HG02870 (cell line): ENCODE measurements at regions not wholly inside any gene's neighbourhood (a gene's known extent, or its start where the extent isn't known, plus 50 kb on each side); places are given as distances from the start of the nearest gene placed in this dataset.
"Not testable (repeated sequence)": the region's sequence is repeated elsewhere in the genome, so short reads cannot be mapped to it uniquely, and the experiment has no call there.

Source experiments
- ATAC-seq: cut with Tn5 transposase; IDR thresholded peaks from one replicate; pipeline ENCODE4 v1.9.1; 2021; ENCODE audit warnings: mild to moderate bottlenecking, moderate library complexity; ENCODE audit not compliant: unreplicated experiment

DNA sequence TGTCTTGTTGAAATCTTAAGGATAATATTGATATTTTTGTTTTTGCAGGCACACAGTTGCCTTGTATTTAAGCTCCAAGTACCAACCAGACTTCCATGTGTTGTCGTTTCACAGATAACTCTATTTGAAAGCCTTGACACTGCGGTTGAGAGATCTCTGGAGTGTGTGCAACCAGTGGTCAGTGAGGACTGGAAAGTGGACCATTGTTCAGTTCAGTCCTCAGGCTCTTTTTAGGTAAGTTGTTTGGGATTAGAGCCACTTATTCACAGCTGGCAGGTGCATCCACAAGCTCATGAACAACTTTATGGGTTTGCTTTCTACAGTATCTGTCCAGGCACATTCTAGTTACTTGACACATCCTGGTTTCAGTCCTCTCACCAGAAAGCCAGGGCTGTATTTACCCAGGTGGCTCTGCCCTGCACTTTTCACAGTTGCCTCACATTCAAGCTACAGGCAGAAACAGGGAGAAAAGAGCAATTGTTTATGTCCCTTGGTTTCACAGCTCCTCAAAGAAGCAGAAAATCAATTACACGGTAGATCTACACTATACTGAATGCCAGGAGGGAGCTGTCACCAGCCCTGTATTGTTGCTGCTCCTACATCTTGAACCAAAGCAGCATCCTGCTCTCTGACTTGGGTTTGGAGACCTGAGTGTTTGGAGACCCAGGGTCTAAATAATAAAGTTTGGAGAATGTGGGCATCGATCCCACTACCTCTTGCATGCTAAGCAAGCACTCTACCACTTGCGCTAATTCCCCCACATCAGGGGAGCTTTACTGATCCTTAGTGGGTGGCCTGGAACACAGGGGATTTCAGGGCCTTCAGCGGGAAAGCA is 543.3 kb downstream of the PRIM2 start:
- not testable (repeated sequence) for ATAC-seq

DNA sequence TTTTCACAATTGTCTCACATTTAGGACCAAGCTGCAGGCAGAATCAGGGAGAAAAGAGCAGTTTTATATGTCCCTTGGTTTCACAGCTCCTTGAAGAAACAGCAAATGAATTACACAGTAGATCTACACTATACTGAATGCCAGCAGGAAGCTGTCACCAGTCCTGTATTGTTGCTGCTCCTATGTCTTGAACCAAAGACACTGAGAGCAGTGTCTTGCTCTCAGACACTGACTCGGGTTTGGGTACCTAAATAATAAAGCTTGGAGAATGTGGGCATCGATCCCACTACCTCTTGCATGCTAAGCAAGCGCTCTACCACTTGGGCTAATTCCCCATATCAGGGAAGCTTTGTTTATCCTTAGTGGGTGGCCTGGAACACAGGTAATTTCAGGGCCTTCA is 552.7 kb downstream of the PRIM2 start:
- not testable (repeated sequence) for ATAC-seq

DNA sequence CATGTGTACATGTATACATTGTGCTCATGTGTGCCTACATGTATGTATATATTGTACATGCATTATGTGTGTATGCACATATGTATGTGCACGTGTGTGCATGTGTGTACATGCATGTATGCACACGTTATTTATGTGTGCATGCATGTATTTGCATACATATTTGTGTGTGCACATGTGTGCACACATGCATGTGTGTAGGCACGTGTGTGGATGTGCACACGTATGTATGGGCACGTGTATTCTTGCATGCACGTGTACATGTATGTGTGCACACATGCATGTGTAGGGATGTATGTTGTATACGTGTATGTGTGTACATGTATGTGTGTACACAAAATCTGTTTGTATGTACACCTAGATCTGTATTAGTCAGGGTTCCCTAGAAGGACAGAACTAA is 556.0 kb downstream of the PRIM2 start:
- not testable (repeated sequence) for ATAC-seq

DNA sequence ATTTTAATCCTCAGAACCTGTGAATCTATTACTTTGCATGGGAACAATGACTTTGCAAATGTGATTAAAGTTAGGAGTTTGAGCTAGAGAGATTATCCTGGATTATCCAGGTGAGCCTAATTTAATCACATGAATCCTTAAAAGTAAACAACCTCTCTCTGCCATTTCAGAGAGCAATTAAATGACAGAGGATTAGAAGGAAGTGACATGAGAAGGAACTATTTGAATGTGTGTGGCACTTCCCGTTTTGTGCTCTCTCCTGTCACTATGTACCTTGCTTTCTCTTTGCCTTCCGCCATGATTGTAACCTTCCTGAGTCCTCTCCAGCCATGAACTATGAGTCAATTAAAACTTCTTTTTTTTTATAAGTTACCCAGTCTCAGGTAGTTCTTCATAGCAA is 559.2 kb downstream of the PRIM2 start:
- not testable (repeated sequence) for ATAC-seq

DNA sequence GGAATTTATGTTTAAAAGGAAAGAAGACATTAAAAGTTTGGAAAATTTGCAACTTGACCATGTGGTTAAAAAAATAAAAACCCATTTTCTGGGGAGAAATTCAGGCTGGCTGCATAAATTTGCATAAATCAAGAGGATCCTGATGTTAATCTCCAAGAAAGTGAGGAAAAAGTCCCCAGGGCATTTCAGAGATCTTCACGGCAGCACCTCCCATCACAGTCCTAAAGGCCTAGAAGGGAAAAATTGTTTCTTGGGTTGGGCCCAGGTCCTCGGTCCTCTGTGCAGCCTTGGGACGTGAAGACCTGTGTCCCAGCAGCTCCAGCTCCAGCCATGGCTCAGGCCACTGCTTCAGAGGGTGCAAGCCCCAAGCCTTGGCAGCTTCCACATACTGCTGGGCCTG is 560.3 kb downstream of the PRIM2 start:
- ATAC-seq: not testable (repeated sequence)

DNA sequence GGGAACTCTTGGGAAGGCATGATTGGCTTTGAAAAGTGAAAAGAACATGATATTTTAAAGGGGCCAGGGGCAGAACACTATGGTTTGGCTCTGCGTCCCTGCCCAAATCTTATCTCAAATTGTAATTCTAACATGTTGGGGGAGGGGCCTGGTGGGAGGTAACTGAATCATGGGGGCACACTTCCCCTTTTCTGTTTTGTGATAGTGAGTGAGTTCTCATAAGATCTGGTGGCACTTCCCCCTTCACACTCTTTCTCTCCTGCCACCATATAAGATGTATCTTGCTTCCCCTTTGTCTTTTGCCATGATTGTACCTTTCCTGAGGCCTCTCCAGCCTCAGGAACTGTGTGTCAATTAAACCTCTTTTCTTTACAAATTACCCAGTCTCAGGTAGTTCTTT is 561.4 kb downstream of the PRIM2 start:
- ATAC-seq: not testable (repeated sequence)

DNA sequence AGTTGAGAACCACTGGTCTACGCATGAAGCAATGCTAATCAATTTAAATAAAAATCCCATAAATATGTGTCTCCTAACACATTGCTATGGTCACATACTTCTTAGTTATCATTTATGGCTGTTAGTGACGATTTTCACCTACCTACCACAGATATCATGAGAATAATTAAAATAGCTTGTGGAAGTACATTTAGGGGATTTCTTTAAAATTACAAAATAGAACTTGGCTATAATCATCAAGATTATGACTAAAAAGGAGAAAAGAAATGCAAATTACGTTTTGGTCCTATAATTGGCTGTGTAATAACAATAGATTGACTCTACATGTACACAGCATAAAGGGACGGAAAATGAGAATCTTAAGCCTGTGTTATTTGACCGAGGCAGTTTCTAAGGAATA is 581.4 kb downstream of the PRIM2 start:
- peak; percentile 65 for ATAC-seq

DNA sequence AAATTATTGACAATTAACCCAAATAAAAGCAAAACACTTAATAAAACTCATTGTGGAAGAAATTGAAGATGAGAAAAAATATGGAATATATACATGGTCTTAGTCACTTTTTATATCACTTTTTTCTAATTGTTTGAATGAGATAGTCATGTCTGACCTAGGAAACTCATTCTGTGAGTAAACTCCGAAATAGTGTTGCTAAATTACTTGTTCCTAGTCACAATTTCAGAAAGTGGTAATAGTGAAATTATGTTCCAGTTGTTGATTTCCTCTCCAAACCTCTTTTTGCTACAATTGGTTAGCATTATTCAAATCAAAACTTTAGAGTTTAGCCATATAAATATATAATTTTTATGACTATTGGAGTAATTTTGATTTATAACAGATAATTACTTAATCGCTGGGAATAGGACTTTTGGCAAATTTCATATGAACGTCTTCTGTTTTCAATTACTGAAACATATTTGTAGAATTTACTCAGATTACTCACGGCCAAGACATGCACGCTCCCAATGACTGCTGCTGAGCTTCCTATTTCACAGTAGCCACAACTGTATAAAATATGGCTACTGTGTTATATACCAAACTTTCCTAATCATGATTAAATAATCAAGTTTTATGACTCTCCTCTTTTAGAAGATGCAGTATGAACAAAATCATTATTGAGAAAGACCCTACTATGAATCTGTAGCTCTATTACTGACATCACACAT is 583.4 kb downstream of the PRIM2 start:
- peak; percentile 81 for ATAC-seq

DNA sequence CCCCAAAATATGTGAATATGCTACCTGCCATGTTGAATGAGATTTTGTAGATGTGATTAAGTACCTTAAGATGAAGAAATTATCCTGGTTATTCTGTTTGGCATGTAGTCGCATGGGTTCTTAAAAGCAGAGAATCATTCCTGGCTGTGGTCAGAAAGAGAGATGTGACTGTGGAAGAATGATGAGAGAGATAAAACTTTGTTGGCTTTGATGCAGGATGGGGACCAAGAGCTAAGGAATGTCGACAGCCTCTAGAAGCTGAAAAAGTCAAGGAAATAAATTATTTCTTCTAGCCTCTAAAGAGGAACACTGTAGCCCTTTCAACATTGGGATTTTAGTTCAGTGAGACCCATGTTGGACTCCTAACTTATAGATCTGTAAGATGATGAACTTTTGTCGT is 584.0 kb downstream of the PRIM2 start:
- ATAC-seq: not testable (repeated sequence)

DNA sequence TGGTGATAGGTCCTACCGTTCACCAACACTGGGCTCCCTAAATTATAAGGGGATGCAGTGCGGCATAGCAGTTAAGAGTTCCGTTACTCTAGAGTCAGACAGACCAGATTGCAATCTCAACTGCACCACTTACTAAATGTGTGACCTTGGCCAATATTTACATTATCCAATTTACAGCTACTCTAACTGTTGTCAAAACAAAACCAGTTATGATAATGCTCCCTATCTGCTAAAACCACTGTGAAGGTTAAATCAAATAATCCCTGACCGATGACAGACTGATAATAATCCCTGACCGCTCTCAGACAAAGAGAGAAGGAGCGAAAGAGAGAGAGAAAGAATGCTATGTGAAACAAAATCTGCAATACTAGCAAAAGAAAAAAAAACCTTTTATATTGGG is 586.9 kb downstream of the PRIM2 start:
- not testable (repeated sequence) for ATAC-seq

DNA sequence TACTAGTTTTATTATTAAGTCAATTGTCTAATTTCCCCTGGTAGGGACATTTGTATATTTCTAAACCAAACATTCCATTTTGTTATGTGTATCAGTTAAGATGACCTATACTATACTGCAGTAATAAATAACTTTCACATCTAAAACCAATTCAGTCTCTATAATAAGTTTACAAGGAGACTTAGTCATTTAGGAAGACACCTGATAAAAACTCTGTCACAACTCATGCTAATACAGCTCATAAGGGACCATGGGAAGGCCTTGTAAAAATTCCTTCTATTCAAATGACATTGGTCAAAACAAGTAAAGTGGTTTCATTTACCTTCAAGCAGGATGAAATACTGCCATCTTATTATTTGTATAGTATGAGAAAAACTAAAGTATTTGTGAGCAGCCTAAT is 597.9 kb downstream of the PRIM2 start:
- ATAC-seq: peak; percentile 79

DNA sequence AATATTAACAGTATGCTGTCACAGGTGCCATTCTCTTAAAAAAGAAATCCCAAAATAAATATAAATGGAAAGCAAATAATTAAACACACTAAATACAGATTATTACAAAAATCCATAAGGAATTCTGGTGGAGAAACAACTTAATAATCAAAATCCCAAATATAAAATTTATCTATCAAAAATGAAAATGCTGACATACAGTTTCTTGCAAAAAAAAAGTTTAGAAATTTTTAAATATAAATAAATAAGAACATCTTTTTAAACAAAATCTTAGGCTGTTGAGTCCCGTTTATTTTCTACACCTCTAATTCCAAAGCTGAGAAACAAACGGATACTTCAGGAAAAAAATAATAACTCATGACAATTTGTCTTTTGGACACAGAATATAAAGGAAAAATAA is 625.5 kb downstream of the PRIM2 start:
- not testable (repeated sequence) for ATAC-seq

DNA sequence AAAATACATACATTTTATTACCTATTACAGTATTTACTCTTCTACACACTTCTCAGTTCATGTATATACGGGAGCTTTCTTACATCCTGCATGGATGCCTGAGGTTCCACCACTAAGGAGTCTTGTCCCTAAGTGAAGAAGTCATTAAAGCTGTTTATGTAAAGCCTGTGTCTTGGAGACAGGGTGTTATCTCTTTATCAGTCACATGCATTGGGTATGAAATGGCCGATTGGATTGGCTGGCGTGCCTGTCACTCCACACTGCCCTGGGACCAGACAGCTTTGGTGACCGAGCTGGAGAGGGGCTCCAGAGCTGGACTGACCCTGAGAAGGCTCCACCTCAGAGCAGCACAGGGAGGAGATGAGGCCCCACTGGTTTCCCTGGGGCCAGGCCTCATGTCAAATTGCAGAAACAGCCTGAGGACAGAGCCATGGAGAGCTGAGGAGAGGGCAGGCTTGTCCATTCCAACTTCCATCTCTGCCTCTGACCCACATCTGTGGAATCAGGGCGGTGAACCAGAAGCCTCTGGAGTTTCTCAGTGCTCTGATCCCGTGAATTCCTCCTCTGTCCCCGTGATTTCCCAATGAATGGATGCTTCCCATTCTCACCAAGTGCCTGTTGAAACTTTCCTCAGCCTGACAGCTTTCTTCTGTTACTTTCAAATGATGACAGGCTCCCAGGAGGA is 628.8 kb downstream of the PRIM2 start:
- not testable (repeated sequence) for ATAC-seq

DNA sequence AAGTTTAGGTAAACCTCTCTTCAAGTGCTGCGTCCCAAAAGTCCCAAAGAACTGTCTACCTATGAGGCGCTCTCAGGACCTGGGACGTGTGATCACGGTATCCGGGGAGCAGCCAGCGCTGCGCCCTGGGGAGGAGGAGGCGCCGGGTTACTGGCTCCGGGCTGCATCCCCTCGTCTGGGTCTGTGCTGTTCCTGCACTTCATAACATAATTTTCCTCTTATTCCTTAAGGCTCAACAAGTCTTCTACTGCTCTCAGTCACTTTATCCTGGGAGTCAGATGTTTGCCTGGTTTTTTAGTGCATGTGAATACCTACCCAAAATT is 629.3 kb downstream of the PRIM2 start:
- not testable (repeated sequence) for ATAC-seq

DNA sequence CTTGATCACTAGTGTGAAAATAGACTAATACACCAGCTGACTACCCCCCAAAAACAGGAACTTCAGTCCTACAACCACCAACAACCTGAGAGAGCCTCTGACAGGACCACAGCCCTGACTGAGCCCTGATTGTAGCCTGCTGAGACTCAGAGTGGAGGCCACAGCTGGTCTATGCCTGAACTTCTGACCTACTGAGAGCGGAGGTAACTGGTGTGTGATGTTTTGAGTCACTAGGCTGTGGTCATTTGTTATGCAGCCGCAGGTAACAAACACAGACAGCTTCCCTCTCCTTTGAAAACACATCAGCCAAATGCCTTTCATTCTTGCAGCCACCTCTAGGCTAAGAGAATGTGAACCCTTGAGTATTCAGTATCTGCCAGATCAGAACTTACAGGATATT is 631.1 kb downstream of the PRIM2 start:
- peak; percentile 70 for ATAC-seq

DNA sequence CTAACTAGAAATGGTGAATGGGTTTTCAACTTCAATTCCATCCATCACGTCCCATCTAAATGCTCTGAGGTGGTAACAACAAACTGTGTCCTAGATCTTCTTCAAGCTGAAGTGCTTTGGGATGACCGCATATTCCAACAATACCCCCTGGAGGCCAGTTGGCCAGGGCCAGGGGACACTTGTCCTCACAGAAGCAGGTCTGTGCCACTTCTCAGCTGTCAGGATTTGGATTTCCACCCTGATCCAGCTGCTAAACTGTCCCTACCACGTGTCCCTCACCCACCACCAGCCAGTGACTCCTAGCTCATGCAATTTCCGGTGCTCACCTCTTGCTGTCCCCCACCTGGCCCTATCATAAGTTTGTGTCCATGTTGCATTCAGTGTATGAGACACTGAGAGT is 633.0 kb downstream of the PRIM2 start:
- not testable (repeated sequence) for ATAC-seq

DNA sequence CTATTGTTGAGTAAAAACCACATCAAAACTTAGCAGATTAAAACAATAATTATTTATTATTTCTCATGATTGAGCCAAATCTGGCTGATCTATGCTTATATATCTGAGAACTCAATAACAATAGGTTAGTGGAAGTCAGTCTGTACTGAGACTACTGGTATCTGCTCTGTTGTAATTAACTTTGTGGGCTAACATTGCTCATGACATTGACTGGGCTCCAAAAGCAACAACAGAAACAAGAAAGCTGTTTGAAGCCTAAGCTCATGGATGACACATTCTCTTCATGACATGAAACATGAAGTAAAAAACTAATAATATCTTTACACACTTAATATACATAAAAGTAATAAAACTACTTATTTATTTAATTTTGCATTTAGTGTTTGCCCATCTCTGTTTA is 649.3 kb downstream of the PRIM2 start:
- not testable (repeated sequence) for ATAC-seq

DNA sequence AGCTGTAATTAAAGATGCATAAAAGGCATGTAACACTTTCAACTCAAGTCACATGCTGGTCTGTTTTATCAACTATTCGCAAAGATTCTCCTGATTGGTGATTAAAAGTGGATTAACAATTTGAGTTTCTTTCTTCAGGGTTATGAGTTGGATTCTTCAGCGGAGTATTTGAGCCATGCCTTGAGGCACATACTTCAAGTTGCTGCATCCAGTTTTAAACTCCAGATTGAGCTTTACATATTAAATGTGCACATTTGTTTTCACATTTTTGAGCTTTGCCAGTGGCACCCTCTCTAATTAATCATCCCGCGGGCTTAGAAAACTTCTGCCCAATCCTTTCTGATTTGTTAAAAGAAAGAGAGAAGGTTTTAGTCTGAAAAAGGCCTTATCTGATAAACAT is 654.5 kb downstream of the PRIM2 start:
- not testable (repeated sequence) for ATAC-seq

DNA sequence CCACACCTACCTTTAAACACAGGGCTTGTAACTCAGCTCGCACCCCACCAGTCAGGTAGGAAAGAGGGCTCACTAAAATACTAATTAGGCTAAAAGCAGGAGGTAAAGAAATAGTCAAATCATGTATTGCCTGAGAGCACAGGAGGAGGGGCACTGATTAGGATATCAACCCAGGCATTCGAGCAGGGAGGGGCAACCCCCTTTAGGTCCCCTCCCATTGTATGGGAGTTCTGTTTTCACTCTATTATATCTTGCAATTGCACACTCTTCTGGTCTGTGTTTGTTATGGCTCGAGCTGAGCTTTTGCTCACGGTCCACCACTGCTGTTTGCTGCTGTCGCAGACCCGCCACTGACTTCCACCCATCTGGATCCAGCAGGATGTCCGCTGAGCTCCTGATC is 657.2 kb downstream of the PRIM2 start:
- no peak for ATAC-seq

DNA sequence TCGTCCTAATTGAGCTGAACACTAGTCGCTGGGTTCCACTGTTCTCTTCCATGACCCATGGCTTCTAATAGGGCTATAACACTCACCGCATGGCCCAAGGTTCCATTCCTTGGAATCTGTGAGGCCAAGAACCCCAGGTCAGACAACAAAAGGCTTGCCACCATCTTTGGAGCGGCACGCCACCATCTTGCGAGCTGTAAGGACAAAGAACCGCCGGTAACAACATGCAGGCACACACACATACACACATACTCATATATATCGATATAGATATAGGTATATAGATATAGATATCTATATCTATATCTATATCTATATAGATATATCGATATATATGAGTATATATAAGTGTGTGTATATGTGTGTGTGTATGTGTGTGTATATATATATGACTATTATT is 657.7 kb downstream of the PRIM2 start:
- ATAC-seq: not testable (repeated sequence)

DNA sequence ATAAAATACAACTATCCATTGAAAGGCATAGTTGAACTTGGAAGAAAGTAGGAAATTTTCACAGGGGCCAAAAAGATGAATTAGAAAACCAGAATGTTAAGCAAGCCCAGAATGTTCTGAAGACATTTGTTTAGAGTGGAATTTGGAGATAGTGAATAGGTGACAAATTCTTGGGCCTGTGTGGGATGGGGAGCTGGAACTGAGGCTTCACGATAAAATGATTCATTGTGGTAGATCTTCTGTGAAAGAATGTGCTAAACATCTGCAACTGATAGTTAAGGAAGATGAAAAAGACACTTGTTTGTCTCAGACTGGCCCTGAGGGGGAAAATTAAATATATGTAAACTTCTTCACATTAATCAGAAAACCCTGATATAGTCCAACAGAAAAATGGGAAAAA is 658.9 kb downstream of the PRIM2 start:
- ATAC-seq: not testable (repeated sequence)

DNA sequence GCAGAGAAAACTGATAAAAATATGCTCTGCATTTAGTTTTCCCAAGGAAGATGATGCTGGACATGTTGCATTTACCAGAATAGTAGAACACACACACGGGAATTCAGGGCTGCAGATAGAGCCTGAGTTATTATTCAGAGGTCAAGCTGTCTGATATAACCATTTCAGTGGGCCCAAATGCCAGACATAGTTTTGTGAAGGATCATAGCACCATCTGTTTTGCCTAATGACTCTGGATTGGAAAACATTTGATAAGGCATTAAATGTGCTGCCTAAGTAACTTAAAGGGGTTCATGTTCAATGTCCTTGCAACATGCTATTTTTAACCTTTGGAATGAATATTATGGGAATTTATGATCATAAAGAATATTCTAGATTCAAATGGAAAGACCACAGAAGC is 666.2 kb downstream of the PRIM2 start:
- not testable (repeated sequence) for ATAC-seq
